HG02763 (cell line): ENCODE measurements at regions not wholly inside any gene's neighbourhood (a gene's known extent, or its start where the extent isn't known, plus 50 kb on each side); places are given as distances from the start of the nearest gene placed in this dataset.
"Not testable (repeated sequence)": the region's sequence is repeated elsewhere in the genome, so short reads cannot be mapped to it uniquely, and the experiment has no call there.

Experiments used
- ATAC-seq: cut with Tn5 transposase; IDR thresholded peaks from one replicate; pipeline ENCODE4 v1.9.1; 2021; ENCODE audit warnings: mild to moderate bottlenecking, moderate library complexity; ENCODE audit not compliant: unreplicated experiment

DNA sequence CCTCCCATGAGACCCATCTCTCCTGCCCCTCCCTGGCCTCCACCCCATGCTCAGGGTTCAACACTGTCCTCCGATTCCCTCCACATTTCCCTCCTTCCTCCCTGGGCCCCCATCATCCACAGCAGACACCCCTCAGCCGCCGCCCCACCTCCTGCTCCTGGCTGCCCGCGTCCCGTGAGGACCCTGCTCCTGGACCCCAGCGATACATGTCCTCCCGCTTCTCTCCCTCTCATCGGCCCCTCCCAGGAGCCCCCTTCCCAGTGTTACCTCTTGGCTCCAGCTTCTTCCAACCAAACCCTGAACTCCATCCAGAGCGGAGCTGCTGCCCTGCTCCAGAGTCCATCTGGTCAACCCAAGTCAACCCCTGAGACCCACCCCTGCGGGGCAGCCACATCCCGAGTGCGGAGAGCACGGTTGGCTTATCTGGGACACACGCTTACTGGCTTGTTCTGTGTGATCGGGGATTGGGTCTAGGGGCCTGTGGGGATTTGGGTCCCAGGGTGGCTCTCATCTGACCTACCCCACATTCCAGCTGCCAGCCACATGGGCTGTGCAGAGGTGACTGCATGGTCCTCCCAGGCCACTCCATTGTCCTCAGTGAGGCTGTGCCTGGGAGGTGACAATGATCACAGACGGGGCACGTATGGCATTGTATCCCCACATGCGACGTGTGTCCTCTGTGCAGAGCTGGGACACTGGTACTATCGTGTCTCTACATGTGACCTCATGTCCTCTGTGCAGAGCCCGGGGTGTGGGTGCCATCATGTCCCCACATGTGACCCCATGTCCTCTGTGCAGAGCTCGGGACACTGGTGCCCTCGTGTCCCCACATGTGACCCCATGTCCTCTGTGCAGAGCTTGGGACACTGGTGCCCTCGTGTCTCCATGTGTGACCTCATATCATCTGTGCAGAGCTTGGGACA, 333.6 kb downstream of the ADGRD1 start:
- ATAC-seq, result no peak

DNA sequence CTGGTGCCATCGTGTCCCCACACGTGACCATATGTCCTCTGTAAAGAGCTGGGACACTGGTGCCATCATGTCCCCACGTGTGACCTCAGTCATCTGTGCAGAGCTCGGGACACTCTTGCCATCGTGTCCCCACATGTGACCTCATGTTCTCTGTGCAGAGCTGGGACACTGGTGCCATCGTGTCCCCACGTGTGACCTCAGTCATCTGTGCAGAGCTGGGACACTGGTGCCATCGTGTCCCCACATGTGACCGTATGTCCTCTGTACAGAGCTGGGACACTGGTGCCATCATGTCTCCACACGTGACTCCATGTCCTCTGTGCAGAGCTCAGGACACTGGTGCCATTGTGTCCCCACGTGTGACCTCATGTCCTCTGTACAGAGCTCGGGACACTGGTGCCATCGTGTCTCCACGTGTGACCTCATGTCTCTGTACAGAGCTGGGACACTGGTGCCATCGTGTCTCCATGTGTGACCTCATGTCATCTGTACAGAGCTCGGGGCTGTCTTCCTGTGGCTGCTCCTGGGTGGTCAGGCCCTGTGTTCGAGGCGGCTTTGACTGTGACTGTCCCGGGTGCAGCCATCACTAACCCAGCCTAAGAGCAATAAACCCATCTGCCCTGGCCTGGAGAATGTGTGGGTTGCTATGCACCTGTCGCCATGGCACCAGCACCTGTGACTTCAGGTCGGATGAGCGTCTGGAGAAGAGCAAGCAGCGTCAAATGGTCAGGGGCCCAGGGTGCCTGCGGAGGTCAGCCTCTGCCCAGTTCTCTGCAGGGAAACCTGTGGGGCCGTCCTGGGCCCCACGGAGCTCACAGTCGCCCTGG, 334.4 kb downstream of the ADGRD1 start:
- no peak for ATAC-seq

DNA sequence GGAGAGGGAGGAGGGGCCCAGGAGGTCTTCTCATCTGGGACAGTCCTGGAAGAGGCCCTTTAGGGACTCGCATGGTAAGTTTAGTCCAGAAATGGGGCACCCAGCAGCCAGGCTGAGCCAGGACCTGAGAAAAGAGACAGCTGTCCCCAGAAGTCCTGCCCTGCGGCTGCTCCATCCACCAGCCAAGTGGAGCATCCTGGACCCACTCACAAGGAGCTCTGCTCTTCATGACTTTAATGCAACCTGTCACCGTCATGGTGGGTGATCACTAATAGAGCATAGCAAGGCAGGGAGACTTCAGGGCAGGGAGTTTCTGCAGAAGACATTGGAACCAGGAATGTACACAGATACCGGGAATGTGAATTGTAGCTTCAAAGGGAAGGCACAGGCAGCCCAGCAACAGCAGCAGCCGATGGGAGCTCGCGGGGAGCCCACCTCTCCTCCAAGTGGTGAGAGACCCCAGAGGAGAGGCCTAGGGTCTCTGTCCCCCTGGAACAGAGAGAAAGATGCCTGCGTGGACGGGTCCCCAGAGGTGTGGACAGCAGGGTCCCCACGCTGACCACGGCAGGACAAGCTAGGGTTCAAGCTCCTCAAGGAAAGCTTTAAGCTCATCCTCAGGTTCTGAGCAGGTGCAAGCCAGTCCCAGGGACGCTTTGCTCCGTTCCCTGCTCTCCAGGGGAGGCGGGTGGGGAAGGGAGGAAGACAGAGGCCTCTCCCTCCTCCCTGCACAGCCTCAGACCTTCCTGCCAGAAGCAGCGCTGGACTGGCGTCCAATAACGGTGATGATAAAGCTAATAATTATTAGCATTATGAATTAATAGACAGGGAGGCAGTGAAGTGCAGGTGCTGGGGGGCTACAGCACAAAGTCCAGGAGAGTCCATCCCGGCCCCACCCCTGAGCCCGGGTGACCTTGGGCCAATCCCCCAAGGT, 335.3 kb downstream of the ADGRD1 start:
- ATAC-seq, result not testable (repeated sequence)

DNA sequence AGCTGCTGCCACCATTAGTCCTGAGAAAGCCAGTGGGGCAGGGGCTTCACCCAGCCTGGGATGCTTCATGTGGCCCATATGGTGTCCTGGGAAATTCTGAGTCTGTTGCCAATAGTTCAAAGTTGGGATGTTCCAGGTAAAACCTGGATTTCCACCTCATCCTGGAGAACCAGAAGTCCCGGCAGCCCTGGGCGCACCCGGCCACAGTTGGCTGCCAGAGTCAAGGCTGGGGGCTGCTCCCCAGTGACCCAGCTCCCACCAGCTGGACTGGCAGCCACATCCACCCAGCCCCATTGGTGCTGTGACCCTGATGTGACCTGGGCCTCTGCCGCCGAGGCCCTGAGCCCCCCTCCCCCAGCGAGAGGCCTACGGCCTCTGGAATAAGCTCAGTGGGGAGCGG, 336.1 kb downstream of the ADGRD1 start:
- not testable (repeated sequence) for ATAC-seq

DNA sequence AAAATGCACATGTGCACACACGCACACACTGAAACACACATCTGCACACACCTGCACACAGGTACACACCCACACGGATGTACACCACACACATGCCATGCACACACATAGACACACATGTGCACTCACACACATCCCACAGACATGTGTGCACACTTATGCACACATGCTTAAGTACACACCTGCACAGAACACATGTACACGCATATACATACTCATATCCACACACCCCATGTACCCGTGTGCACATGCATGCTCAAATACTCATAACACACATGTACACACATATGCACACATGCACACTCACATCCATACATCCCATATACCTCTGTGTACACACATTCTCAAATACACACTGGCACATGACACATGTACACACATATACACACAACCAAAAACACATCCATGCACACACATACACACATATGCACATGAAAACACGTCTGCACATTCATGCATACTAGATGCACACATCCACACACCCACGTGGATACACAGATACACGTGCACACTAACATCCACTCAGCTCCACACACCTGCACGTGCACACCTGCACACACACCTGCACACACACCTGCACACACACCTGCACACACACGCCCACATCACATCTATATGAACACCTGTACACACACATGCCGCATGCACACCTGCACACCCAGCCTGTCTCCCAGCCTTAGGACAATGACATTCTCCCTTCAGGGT, 336.7 kb downstream of the ADGRD1 start:
- ATAC-seq, result no peak

DNA sequence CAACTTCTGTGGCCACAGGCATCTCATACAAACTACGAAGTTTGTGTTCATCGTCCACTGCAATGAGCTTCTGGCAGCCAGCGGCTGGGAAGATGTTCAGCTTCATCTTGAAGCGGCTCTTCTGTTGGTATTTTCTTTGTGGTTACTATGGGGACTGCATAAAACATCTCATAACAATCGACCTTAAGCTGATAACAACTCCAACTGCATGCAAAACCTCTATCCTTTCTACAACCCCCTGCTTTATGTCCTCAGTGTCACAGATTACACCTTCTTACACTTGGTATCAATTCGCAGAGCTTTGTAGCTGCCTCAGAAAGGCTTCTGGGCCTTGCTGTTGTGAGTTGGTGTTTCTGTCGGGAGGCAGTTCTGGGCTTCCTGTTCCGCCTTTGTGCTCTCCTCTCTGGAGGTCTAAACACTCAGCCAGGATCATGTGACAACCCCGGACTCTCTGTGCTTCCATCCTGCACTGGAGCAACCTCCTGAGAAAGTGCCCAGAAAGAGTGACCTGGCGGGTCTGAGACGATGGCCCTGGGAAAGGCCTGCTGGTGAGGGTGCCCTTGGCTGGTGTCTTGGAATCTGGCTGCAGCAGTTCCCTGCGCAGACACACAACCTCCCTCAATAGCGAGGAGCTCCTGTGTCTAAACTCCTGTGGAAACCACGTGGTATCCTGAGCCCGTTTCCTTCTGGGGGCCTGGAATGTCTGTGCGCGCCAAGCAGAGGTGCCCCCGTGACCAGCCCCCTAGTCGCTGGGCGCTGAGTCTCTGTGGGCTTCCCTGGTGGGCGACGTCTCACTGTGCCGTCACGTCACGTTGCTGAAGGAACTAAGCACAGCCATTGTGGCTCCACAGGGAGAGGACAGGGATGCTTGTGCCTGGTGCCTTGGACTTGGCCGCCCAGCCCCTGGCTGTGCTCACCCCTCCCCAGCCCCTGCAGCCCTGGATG, 339.6 kb downstream of the ADGRD1 start:
- not testable (repeated sequence) for ATAC-seq

DNA sequence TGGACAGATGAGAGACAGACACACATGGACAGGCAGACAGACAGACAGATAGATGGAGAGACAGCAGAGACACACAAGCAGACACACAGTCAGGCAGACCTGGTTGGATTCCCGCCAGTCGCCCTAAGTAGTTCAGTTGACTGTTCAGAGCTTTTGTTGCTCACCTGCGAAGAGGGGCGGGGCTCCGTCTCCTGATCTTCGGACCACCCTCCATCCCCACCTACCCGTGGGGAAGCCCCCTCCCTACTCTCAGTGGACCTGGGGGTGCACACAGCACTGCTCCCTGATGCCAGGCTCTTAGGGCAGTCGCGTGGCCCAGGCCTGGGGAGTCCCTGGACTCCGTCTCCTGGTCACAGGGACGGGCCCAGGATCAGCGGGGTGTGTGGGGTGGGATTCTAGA, 341.0 kb downstream of the ADGRD1 start:
- ATAC-seq, result not testable (repeated sequence)

DNA sequence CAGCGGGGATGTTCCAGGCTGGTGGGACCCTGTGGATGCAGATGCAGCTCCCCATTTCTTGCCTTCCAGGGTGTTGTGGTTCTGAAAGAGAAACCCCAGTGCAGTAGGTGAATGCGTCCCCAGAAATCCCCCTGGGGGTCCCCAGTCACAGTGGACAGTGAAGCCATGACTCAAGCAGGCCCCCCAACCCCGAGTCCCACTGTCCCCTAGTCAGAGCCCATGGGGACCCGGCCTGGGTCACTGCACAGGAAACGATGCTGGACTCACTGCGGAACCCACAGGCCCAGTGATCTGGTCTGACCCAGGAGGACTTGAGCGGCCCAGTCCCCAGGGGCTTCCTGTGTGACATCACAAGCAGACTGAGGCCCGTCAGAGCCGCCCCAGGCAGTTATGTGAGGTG, 341.4 kb downstream of the ADGRD1 start:
- not testable (repeated sequence) for ATAC-seq

DNA sequence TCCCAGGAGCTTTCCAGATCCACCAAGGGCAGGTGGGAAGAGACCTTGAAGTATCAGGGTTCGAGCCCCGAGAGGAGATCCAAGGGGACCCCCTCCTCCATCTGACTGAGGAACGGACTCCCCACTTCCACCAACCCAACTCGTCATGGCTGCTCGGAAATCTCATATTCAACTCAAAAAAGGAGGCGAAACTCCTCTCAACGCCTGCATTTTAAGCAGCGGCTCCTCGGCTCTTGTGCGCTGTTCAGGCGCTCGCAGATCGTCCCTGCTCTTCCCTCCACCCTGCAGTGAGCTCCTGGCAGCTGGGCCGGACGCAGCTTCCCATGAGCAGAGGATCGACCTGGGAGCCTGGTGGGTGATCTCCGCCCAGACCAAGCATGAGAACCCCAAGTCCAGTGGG, 341.9 kb downstream of the ADGRD1 start:
- ATAC-seq, result not testable (repeated sequence)

DNA sequence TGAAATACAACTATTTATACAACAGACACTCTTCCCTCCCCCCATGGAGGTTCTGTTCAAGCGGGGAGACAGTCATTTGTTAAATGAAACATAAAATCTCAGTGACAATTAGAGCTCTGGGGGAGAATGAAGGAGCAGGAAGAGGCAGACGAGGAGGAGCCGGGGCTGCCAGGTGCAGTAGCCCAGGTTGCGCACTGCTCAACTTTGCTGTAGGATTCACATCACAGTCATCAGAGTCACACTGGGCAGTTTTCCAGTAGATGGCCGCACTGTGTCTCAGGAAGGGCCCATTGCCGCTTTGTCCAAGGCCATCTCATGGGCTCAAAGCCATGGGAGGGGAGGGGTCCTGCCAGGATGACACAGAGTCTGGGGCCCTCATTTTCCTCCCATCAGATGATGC, 342.4 kb downstream of the ADGRD1 start:
- not testable (repeated sequence) for ATAC-seq

DNA sequence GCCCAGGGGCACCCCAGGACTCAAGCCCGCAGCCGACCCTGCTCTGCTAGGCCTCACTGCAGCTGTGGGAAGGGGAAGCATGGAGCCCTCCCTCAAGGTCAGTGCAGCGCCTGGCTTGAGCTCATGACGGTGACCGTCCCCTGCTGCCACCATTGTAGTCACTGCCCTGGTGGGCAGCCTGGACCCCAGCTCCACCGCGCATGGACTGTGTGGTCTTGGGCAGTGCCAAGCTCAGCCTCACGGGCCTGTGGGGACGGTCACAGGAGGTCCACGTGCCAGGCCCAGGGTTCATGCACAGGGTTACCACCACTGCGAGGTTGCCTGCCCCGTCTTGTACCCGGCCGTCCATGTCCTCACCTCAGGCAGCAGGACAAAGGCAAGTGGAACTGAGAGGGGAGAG, 342.9 kb downstream of the ADGRD1 start:
- not testable (repeated sequence) for ATAC-seq

DNA sequence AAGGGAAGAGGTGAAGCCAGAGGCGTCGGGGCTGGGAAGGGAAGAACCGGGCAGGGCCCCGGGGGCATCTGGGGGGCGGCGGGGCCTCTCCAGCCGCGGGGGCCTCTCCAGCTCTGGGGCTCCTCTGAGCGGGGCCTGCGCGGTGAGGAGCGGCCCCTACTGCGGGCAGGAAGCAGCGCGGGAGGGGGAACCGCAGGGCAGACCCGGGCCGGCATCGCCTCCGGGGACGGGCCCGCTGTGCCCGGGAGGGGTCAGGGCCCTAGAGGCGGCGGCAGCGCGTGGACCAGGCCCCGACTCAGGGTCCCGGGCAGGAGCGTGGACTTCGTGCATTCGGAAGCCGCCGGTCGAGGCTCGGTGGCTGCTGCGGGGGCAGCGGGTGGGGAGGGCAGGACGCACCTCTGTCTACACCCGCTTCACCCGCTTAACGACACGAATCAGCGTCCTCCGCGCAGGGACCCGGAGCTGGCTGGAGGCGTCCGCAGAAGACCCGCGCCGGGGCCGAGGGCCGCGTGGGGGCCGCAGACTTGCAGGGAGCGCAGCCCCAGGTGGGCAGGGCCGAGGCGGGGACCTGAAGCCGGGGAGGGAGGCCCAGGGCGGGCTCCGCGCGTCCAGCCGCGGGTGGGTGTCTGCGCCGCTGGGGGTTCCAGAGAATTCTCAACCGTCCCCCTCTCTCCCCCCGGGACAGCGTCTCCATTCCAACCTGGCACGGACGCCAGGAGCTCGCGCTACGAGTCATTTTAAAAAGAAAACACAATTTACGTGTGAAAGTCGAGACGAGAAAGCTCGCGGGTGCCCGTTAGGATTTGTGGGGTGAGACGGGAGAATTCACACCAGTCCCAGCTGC, 345.0 kb downstream of the ADGRD1 start:
- ATAC-seq, result not testable (repeated sequence)

DNA sequence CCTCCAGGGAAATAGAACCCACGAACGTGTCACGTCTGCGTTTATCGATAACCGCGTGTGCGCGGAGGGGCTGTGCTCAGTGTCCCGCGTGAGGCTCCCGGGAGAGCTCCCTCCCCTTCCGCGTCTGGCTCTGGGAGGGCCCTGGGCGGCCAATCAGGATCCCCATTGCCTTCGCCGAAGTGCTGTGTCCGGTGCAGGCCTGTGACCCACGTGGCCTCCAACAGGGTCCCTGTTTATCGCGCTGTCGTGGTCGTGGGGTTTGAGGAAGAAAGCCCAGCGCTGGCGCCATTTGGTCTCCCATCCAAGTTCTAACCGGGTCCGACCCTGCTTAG, 345.6 kb downstream of the ADGRD1 start:
- ATAC-seq, result not testable (repeated sequence)

DNA sequence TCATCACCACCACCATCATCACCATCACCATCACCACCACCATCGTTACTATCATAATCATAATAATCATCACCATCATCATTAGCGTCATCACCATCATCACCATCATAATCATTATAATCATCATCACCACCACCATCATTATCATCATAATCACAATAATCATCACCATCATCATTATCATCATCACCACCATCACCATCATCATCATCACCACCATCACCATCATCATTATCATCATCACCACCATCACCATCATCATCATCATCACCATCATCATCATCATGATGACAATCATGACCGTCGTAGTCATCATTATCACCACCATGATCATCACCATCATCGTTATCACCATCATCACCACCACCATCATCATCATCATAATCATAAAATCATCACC, 349.9 kb downstream of the ADGRD1 start:
- ATAC-seq, result not testable (repeated sequence)

DNA sequence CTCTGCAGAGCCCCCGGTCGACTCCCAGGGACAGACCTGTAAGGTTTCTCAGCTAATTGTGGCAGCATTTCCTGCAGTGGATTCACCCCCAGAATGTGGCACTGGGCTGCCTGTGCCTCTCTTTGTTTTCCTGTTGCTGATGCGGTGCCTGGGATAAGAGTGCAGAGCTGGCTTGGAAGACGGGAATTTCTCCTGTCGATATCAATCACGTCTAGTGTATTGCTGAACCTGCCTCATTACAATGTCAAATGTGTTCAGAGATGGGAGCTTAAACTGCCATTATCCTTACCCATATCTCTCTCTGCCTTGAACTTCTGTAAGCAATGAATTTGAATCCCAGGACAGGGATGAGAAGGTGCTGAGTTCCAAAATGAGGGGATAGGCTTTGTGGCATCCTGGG, 350.9 kb downstream of the ADGRD1 start:
- ATAC-seq, result not testable (repeated sequence)

DNA sequence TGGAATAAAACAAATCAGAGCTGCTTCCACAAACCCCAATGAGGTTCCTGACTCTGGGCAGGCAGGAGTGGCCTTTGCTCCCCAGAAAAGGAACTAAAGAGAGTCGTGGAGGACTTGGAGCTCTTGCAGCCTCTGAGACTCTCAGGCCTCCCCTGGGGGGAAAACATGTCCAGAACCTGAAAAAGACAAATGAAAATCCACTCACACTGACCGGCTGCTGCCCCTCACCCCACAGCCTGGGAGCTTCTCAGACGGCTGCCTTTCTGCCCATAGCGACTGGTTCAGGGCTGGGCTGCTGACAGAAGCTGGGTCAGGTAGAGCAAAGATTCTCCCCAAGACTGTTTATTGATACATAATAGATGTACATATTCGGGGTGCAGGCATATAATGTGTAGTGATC, 356.0 kb downstream of the ADGRD1 start:
- no peak for ATAC-seq

DNA sequence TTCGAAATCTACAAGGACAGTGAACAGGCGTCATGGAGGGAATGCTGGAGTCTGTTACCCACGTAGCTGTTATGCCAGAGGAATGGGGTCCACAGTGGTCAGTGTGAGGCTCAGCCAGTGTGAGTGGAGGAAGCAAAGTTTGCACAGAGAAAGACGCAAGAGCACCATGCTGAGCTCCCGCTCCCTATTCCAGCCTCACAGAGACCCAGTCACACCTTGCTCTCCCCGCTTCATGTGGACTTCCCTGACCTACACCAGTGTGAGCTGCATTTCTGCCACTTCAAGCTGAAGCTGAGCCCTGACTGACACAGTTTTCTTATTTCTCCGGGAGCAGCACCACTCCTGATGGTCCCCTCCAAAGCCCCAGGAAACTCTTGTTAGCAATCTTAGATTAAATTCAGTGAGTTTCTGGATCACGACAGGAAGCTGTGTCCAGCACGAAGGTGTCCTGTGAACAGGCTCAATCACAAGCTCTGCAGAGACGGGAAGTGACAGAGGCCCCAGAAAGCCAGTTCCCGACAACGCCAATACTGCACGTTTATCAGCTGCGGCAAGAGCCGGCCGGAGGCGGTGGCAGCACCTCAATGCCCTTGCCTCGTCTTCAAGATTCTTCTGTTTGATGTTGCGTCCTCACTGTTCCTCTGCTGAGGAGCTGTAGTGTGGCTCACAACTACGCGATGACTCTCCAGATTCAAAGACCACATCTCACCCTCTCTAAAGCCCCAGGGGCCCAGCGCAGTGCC, 356.7 kb downstream of the ADGRD1 start:
- not testable (repeated sequence) for ATAC-seq
